IgD-negative memory B cell (primary cell): ENCODE measurements at regions not wholly inside any gene's neighbourhood (a gene's known extent, or its start where the extent isn't known, plus 50 kb on each side); places are given as distances from the start of the nearest gene placed in this dataset.
A peak's percentile ranks its signal among the peaks of the same experiment; 100 is the strongest.

Source experiments
- H3K27ac Mint-ChIP-seq, 3 donors: one replicate each; pipeline ENCODE4 v1.8.0; 2020 to 2022; ENCODE audit warnings: mild to moderate bottlenecking in 3 of 3, mixed read lengths in 3 of 3, moderate library complexity in 1 of 3
- H3K27me3 Mint-ChIP-seq: one replicate; pipeline ENCODE4 v1.8.0; 2021; ENCODE audit warnings: mixed read lengths
- H3K36me3 Mint-ChIP-seq: one replicate; pipeline ENCODE4 v1.8.0; 2020; ENCODE audit warnings: mild to moderate bottlenecking, mixed read lengths
- H3K4me1 Mint-ChIP-seq, 3 donors: one replicate each; pipeline ENCODE4 v1.8.0; 2020 to 2022; ENCODE audit warnings: mixed read lengths in 3 of 3, mild to moderate bottlenecking in 1 of 3
- H3K4me3 Mint-ChIP-seq, 4 donors: one replicate each; pipeline ENCODE4 v1.8.0; 2020 to 2022; ENCODE audit warnings: mild to moderate bottlenecking in 4 of 4, mixed read lengths in 4 of 4, moderate library complexity in 3 of 4
- H3K9me3 Mint-ChIP-seq, 3 donors: one replicate each; pipeline ENCODE4 v1.8.0; 2020 to 2021; ENCODE audit warnings: mixed read lengths in 3 of 3, mild to moderate bottlenecking in 1 of 3

DNA sequence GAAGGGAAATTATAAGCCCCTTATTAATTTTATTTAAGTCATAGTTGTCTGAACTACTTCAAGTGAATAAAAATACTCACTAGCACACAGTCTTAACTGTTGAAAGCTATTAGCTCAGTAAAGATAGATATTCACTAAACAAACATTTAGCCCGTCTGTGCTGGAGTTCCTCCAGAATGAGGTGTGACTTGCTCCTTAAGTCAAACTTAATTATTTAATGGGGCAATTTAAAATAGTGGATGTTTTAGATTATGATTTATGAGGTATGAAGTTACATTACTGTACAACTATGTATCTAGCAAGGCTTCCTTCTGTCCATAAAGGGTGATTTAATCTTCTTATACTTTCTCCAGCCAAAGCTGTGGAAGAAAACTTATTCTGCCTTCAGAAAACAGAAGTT is 414.0 kb upstream of the FLRT2 start:
- peaks cover 3 to 49% (median 6%) of the 10 kb centered on the region in 3 donors for H3K9me3 Mint-ChIP-seq
- H3K36me3 Mint-ChIP-seq = no peaks in the 10 kb centered on the region
- no peak overlapping the region for H3K27ac Mint-ChIP-seq
- H3K27me3 Mint-ChIP-seq = no peaks in the 10 kb centered on the region
- H3K4me1 Mint-ChIP-seq = no peaks in the 10 kb centered on the region
- H3K4me3 Mint-ChIP-seq = no peak overlapping the region

DNA sequence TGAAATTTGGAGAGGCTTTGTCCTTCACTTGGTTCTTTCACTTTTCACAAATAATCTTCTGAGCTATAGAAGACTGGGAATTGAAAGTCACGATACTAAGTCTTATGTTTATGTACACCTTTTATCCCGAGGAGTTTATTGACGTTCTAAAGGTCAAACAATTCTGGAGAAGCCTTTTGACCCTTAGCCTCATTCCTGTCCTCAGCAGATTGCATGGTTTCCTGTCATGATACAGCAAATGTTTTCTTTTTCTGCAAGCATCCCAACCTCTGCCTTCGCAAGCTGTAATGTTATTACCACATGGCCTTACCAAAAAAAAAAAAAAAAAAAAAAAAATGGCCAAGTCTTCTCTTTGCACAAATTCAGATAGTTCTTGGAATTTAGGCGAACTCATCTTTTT is 411.7 kb upstream of the FLRT2 start:
- H3K4me1 Mint-ChIP-seq = peaks cover 0 to 2% (median 0%) of the 10 kb centered on the region in 3 donors

GRCh38 chr14:85122690-85123089 is 407.3 kb upstream of the FLRT2 start:
- Mint-ChIP-seq H3K27ac (no peak overlapping the region), H3K9me3 (peaks cover 0 to 24% (median 0%) of the 10 kb centered on the region in 3 donors), H3K4me3 (no peak overlapping the region), H3K27me3 (no peaks in the 10 kb centered on the region), H3K4me1 (peaks cover 0 to 2% (median 0%) of the 10 kb centered on the region in 3 donors), H3K36me3 (no peaks in the 10 kb centered on the region)

More for the DNA sequence above, 411.7 kb upstream of the FLRT2 start:
- Mint-ChIP-seq H3K27me3 (no peaks in the 10 kb centered on the region), H3K9me3 (peaks cover under 1 to 39% (median 3%) of the 10 kb centered on the region in 3 donors), H3K4me3 (no peak overlapping the region), H3K36me3 (no peaks in the 10 kb centered on the region), H3K27ac (no peak overlapping the region)

DNA sequence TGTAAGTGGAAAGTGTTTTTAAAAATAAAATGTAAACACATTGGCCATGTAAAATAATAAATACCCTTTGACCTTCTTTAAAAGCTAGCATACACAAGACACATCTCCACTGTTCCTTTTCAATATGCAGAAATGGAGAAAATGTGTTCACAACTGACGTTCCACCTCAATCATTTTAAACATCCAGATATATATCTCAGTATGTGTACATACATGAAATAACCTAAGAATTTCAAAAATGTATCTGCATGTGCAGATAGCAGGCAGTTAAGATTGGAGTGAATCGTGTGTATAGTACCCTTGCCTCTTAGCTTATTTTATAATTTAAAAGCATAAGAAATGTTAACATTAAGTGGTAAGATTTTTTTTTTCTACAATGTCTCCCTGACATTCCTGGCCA is 406.2 kb upstream of the FLRT2 start:
- H3K27me3 Mint-ChIP-seq = no peaks in the 10 kb centered on the region
- peaks cover 0 to 2% (median 0%) of the 10 kb centered on the region in 3 donors for H3K4me1 Mint-ChIP-seq
- no peaks in the 10 kb centered on the region for H3K36me3 Mint-ChIP-seq
- H3K27ac Mint-ChIP-seq = no peak overlapping the region
- H3K9me3 Mint-ChIP-seq = peaks cover 0 to 21% (median 2%) of the 10 kb centered on the region in 3 donors
- no peak overlapping the region for H3K4me3 Mint-ChIP-seq

DNA sequence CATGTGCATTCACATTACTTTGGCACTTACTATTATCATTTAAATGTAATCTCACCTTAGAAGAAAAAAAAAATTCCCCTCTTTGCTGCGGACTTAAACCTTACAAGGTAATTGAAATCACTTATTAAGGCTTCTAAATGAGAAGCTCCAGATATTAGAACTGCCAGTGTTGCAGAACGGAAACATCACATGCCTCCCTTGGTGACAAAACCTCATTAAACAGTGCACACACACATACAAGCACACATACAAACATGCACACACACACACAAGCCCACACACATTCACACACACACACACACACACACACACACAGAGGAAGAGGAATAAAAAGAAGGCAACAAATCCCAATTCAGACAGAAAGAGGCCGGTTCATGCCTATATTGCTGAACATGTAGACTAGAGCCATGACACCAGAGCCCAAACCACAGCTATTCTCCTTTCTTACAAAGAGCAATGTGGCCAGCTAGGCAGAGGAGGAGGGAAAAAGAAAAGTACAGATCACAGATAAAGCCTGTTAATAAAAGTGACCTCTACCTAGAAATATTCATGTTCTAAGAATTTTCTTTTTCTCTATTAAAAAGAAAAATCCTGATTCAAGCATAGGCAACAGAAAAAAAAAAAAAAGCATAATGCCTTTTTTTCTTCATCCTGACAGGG is 405.2 kb upstream of the FLRT2 start:
- H3K9me3 Mint-ChIP-seq = peaks cover 0 to 13% (median 2%) of the 10 kb centered on the region in 3 donors
- no peak overlapping the region for H3K27ac Mint-ChIP-seq
- H3K36me3 Mint-ChIP-seq = no peaks in the 10 kb centered on the region
- peaks cover 0 to 2% (median 0%) of the 10 kb centered on the region in 3 donors for H3K4me1 Mint-ChIP-seq
- no peaks in the 10 kb centered on the region for H3K27me3 Mint-ChIP-seq
- H3K4me3 Mint-ChIP-seq = no peak overlapping the region

DNA sequence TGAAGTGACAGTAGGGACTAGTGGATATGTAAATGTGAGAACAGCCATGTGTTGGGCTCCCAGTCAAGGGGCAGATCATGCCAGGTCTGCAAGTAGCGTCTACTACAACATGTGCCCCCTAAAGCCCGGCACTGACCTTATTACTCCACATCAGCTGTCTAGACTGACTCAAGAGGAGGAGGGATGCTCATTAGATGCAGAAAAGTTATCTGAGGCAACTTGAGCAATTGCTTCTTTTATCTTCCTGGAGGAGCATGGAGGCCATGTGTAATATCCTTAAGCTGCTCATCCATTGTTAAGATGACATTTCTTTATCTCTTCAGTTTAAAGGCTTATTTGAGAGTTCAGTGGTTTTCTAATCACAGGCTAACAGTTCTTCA is 404.7 kb upstream of the FLRT2 start:
- Mint-ChIP-seq H3K27me3 (no peaks in the 10 kb centered on the region), H3K4me1 (peaks cover 0 to 2% (median 0%) of the 10 kb centered on the region in 3 donors), H3K36me3 (no peaks in the 10 kb centered on the region), H3K4me3 (no peak overlapping the region), H3K9me3 (peaks cover 0 to 11% (median 2%) of the 10 kb centered on the region in 3 donors), H3K27ac (no peak overlapping the region)

DNA sequence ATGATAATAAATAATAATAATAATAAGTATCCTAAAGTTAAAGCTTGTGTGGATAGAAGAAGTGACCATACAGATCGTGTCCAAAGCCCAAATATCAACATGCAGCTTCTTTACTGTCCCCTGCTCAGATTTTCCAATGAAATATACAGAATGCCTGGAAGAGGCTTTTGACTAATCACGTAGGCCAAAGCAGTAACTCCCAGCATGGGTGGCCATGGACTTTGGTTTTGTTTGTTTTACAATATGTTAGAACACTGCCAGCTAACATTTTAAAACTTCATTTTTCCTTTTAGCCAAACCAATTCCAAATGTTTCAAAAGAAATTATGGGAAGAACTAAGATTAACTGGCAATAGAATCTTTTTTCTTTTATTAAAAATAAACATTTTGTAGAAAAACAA is 400.0 kb upstream of the FLRT2 start:
- Mint-ChIP-seq H3K4me1 (no peaks in the 10 kb centered on the region), H3K27me3 (no peaks in the 10 kb centered on the region), H3K27ac (no peak overlapping the region), H3K9me3 (peaks cover 1 to 14% (median 8%) of the 10 kb centered on the region in 3 donors), H3K4me3 (no peak overlapping the region), H3K36me3 (no peaks in the 10 kb centered on the region)

DNA sequence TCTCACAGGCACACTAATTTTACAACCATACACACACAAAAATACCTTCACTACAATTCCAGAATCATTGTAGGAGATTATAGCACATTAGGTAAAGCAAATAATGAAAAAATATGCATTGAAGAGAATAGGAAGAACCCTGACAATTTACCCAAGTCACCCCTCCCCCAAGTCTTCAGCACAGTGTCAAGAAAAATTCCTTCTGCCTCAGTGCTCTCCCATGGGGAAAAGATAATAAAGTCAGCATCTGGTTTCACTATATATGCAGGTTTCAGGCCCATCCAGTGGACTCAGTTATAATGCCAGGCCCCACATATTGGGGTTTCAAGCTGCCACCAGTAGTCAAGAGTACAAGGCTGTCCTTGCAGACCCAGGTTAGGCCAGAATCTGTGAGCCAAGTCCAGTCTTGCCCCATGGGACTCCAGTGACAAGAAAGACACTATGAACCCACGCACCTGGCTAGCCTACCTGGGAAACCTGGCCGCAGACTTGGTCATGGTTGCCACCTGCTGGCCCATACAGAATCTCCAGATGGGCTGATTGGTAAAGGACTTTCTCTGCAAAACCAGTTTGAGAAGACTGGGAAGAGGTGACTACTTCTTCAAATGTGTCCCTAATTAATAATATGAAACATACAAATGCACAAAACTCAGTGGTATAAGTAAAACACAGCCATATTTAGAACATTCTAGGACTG is 398.6 kb upstream of the FLRT2 start:
- H3K4me1 Mint-ChIP-seq = no peaks in the 10 kb centered on the region
- H3K9me3 Mint-ChIP-seq = peaks cover 1 to 14% (median 8%) of the 10 kb centered on the region in 3 donors
- H3K4me3 Mint-ChIP-seq = no peak overlapping the region
- H3K27me3 Mint-ChIP-seq = no peaks in the 10 kb centered on the region
- H3K27ac Mint-ChIP-seq = no peak overlapping the region
- no peaks in the 10 kb centered on the region for H3K36me3 Mint-ChIP-seq

- Mint-ChIP-seq H3K27me3 (no peaks in the 10 kb centered on the region), H3K9me3 (peaks cover 0 to 13% (median 6%) of the 10 kb centered on the region in 3 donors), H3K27ac (no peak overlapping the region), H3K36me3 (no peaks in the 10 kb centered on the region), H3K4me1 (no peaks in the 10 kb centered on the region), H3K4me3 (no peak overlapping the region)
Measured at GRCh38 chr14:85142982-85143381, 387.0 kb upstream of the FLRT2 start.

- Mint-ChIP-seq H3K9me3 (peaks cover 0 to 7% (median 4%) of the 10 kb centered on the region in 3 donors), H3K4me3 (no peak overlapping the region), H3K36me3 (no peaks in the 10 kb centered on the region), H3K27ac (no peak overlapping the region), H3K4me1 (no peaks in the 10 kb centered on the region), H3K27me3 (no peaks in the 10 kb centered on the region)
Measured at GRCh38 chr14:85146779-85147178, 383.2 kb upstream of the FLRT2 start.

- H3K4me3 Mint-ChIP-seq = no peak overlapping the region
- H3K4me1 Mint-ChIP-seq = no peaks in the 10 kb centered on the region
- H3K27ac Mint-ChIP-seq = no peak overlapping the region
- no peaks in the 10 kb centered on the region for H3K36me3 Mint-ChIP-seq
- peaks cover 4 to 14% (median 5%) of the 10 kb centered on the region in 3 donors for H3K9me3 Mint-ChIP-seq
- no peaks in the 10 kb centered on the region for H3K27me3 Mint-ChIP-seq
Measured at GRCh38 chr14:85150166-85150565, 379.8 kb upstream of the FLRT2 start.

GRCh38 chr14:85154714-85155113 is 375.2 kb upstream of the FLRT2 start:
- Mint-ChIP-seq H3K4me3 (no peak overlapping the region), H3K36me3 (no peaks in the 10 kb centered on the region), H3K9me3 (peaks cover 4 to 13% (median 4%) of the 10 kb centered on the region in 3 donors), H3K4me1 (no peaks in the 10 kb centered on the region), H3K27me3 (no peaks in the 10 kb centered on the region), H3K27ac (no peak overlapping the region)

DNA sequence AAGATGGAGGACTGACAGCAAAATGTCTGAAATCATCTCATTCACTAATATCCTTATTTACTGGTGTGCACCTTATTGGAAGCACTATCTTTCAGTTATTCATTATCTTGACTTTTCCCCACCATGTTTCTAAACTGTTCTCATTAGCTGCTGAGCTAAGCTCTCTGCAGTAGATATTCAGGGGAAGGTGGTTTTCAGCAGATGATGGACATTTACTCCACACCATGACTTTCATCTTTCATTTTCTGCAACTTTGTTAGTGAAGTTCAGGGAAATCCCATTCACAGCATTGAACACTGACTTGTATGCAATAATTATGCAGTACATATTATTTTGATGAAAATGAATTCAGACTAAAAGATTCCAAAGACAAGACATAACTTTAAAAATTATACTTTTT is 373.6 kb upstream of the FLRT2 start:
- H3K4me1 Mint-ChIP-seq = no peaks in the 10 kb centered on the region
- no peaks in the 10 kb centered on the region for H3K27me3 Mint-ChIP-seq
- H3K4me3 Mint-ChIP-seq = no peak overlapping the region
- no peak overlapping the region for H3K27ac Mint-ChIP-seq
- H3K9me3 Mint-ChIP-seq = peaks cover 4 to 16% (median 4%) of the 10 kb centered on the region in 3 donors
- no peaks in the 10 kb centered on the region for H3K36me3 Mint-ChIP-seq

DNA sequence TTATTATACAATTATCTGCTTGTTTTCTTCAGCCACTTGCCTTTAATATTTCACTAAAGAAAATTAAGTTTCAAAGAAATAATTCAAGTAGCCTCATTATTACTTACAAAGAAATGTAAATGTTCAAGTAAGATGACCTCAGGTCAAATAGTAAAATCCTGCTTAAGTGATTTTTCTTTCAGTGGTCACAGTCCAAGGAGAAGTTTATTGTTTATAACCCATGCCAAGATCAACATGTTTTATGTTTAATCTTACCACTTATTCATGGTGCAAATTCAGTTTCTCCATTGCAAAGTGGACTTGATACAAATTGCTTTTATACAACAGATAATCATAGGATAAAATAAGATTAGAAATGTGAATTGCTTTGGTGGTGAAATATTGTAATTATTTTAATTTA is 370.2 kb upstream of the FLRT2 start:
- Mint-ChIP-seq H3K27me3 (no peaks in the 10 kb centered on the region), H3K27ac (no peak overlapping the region), H3K36me3 (no peaks in the 10 kb centered on the region), H3K4me1 (no peaks in the 10 kb centered on the region), H3K4me3 (no peak overlapping the region), H3K9me3 (peaks cover 2 to 26% (median 13%) of the 10 kb centered on the region in 3 donors)

- Mint-ChIP-seq H3K9me3 (peaks cover 0 to 22% (median 11%) of the 10 kb centered on the region in 3 donors), H3K27me3 (no peaks in the 10 kb centered on the region), H3K4me1 (no peaks in the 10 kb centered on the region), H3K4me3 (peak overlapping the region in 1 of 4 donors; percentile 41), H3K27ac (no peak overlapping the region), H3K36me3 (no peaks in the 10 kb centered on the region)
Measured at GRCh38 chr14:85165094-85165493, 364.9 kb upstream of the FLRT2 start.

GRCh38 chr14:85169381-85169780 is 360.6 kb upstream of the FLRT2 start:
- H3K27me3 Mint-ChIP-seq = no peaks in the 10 kb centered on the region
- no peak overlapping the region for H3K4me3 Mint-ChIP-seq
- no peaks in the 10 kb centered on the region for H3K36me3 Mint-ChIP-seq
- H3K27ac Mint-ChIP-seq = no peak overlapping the region
- no peaks in the 10 kb centered on the region for H3K4me1 Mint-ChIP-seq
- peaks cover 2 to 5% (median 3%) of the 10 kb centered on the region in 3 donors for H3K9me3 Mint-ChIP-seq
